ENCODE measurements at regions not wholly inside any gene's neighbourhood (a gene's known extent, or its start where the extent isn't known, plus 50 kb on each side); places are given as distances from the start of the nearest gene placed in this dataset.

- no peak for TF ChIP-seq CTCF (IDR thresholded peaks at IDR 0.05)
Measured at GRCh38 chr2:239574054-239574433, 173.2 kb upstream of the HDAC4 start.

GRCh38 chr2:239570971-239571520 lies 170.2 kb upstream of the HDAC4 start:
- no peak for TF ChIP-seq CTCF (IDR thresholded peaks at IDR 0.05)

- TF ChIP-seq CTCF (IDR thresholded peaks at IDR 0.05): no peak
Measured at GRCh38 chr2:239570216-239570925, 169.6 kb upstream of the HDAC4 start.

GRCh38 chr2:239569401-239570090 lies 168.7 kb upstream of the HDAC4 start:
- no peak for TF ChIP-seq CTCF (IDR thresholded peaks at IDR 0.05)

- no peak for TF ChIP-seq CTCF (IDR thresholded peaks at IDR 0.05)
Measured at GRCh38 chr2:239568601-239569000, 167.8 kb upstream of the HDAC4 start.

- no peak for TF ChIP-seq CTCF (IDR thresholded peaks at IDR 0.05)
Measured at GRCh38 chr2:239567786-239568185, 167.0 kb upstream of the HDAC4 start.

GRCh38 chr2:239566995-239567568 lies 166.3 kb upstream of the HDAC4 start:
- no peak for TF ChIP-seq CTCF (IDR thresholded peaks at IDR 0.05)
